Ureter (tissue), 1 donor: ENCODE measurements at regions not wholly inside any gene's neighbourhood (a gene's known extent, or its start where the extent isn't known, plus 50 kb on each side); places are given as distances from the start of the nearest gene placed in this dataset.
A peak's percentile ranks its signal among the peaks of the same experiment; 100 is the strongest.
"Not testable (repeated sequence)": the region's sequence is repeated elsewhere in the genome, so short reads cannot be mapped to it uniquely, and the experiment has no call there.

Experiments used
- DNase-seq: peaks from one replicate; pipeline ENCODE4 v3.0.0-alpha.2; 2020; ENCODE audit warnings: low spot score
- donor health status: DM: yes; HTN: yes; CAD: no.

- DNase-seq = no peak
These were observed 72.5 kb downstream of the FAM50B start for GRCh38 chr6:3921663-3922062.

DNA sequence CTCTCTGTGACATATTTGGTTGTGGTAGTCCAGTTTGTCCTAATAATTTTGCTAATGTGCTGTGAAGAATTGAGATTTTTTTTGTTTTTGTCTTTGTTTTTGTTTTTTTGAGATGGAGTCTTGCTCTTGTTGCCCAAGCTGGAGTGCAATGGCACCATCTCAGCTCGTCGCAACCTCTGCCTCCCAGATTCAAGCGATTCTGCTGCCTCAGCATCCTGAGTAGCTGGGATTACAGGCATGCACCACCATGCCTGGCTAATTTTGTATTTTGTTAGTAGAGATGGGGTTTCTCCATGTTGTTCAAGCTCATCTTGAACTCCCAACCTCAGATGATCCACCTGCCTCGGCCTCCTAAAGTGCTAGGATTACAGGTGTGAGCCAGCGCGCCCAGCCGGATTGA lies 73.4 kb downstream of the FAM50B start:
- DNase-seq = not testable (repeated sequence)

GRCh38 chr6:3925223-3926149 lies 76.3 kb downstream of the FAM50B start:
- DNase-seq = peak; percentile 55

- DNase-seq = no peak
These were observed 76.9 kb downstream of the FAM50B start for GRCh38 chr6:3926150-3926482.

DNA sequence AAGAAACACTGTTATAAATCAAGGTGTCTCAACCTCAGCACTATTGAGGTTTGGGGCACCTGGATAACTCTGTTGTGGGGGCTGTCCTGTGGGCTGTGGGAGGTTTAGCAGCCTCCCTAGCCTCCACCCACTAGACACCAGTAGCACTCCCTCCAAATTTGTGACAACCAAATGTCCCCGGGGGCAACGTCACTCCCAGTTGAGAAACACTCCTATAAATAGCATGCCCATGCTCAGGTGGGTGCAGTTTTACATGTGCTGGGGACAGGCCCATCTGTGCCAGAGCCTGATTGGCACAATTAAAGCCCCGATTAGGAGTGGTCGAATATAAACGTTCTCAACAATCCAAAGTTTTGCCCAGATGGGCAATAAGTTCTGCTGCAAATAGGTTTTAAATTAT lies 78.9 kb downstream of the FAM50B start:
- no peak for DNase-seq

DNA sequence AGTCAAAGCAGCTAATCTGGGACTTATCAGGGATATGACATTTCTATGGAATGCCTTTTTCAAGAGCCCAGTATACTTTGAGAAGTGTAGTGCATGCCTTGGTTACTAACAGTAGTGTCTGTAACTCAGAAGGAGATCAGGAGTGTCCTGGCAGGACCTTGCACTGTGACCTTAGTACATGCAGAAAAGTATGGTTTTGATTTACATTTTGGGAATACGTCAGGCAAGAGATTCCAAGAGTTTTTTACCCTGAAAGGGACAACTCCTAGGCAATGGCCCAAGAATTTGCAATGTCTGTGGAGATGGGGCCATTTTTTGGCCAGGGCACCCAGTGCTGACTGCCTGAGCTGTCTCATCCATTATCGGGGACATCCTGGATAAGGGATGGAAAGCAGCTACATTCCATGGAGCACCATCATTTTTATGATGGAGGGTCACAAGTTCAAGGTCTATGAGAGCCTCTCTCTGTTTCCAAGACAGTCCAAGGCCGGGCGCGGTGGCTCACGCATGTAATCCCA lies 80.2 kb downstream of the FAM50B start:
- no peak for DNase-seq

GRCh38 chr6:3937438-3937837 lies 88.3 kb downstream of the FAM50B start:
- no peak for DNase-seq

DNA sequence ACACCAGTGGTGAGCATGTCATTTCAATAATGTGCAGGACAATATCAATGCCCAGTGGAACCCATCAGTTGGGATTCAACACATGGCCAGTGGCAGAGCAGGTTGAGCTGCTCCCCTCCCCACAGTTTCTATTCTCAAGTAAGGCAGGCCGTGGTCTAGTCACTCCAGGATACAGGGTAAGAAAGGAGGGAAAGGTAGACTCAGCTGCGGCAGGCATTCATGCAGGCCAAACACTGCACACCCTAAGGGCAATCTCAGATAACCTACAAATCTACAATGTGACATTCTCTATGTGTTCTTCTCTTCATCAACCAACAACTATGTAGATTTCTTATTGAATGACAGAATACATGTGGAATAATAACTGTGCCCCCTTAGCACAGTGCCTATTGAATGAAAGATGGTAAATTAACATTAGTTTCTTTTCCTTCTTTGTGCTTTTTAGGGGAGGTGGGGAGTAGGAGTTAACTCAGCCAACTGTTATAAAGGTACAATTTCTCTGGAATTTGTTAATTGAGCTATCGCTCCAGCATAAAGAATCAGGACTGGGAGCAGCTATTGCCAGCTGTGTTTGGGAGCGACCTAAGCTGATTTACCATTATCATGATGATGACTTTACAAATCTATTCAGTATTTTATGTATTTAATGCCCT lies 89.7 kb downstream of the FAM50B start:
- DNase-seq = no peak

DNA sequence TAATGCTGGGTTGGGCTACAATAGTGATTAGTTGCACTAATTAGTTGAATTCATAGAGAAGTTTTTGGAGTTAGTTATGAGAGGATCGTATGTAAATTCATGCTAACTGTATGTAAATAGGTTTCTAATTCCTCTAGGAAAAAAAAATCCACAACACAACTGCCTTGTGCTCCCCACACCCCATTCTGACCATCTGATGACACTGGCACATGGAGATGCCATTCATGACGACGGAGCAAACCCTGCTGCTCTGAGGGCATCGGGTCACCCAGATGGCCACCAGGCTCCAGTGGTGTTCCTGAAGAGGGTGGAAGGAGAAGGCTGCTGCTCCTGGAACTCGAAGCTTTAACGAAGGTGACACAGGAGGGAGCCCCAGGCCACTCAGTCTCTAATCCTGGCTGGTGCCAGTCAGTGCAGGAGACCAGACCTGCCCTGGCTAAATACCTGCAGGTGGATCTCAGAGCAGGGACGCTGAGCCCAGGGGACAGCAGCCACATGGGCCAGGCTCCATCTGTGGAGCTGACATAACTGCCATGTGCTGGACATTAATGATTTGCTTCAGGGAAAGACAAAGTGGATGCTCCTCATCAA lies 90.3 kb downstream of the FAM50B start:
- DNase-seq = no peak

- no peak for DNase-seq
These were observed 90.8 kb downstream of the FAM50B start for GRCh38 chr6:3939964-3940363.

- DNase-seq = no peak
These were observed 91.5 kb downstream of the FAM50B start for GRCh38 chr6:3940703-3941102.

DNA sequence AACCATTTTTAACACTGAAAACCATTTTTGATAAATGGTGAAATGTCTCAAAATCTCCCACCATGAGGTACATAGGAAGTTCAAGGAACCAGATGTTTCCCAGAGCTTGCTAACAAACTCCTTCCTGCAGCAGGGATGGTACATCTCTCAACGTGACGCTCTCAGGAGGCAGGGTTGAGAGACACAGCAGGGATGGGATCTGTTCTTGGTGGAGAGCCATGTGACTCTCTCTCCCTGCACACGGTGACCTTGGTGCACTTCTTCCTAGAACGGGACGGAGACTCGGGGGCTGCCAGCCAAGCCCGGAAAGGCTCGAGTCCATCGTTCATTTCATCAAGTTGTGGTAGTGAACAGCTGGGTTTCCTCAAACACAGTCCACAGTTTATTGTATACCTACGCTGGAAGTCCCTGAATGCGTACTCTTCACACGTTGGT lies 94.2 kb downstream of the FAM50B start:
- peak; percentile 47 for DNase-seq

DNA sequence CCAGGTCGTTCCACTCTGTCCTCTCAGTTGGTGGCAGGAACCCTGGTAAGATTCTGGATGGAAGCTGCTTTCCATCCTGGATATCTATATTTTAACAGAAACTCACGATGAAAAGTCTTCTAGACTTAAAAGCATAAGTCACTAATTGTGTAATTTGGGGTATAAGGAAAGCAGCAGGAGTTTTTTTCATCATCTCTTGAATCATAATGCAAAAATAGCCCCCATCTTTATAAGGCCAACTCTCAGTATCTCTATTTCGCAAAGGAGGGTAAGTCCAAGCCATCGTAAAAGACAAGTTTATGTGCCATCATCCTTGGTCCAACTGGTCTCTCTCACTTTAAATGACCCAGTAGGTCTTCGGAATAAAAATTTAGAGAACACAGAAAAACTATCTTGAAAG lies 95.1 kb downstream of the FAM50B start:
- DNase-seq = no peak

GRCh38 chr6:3946778-3947177 lies 97.6 kb downstream of the FAM50B start:
- no peak for DNase-seq

DNA sequence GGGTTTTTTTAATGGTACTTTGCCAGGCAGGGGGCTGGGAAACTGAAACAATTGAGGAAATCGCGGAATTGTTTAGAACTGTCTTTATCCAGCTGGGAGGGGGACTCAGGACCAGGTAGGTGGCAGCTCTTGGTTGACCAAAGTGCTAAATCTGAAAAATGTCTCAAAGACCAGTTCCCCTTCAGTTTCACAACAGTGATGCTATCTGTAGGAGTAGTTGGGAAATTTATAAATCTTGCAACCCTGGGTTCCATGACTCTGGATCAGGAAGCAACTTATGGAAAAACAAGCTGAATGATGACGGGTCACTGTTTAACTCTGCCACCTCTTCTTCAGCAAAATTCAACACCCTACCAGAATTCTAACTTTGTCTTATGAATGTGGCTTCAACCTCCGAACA lies 99.7 kb downstream of the FAM50B start:
- DNase-seq = no peak

GRCh38 chr6:3949521-3949920 lies 100.3 kb downstream of the FAM50B start:
- DNase-seq = no peak

GRCh38 chr6:3956054-3956453 lies 106.9 kb downstream of the FAM50B start:
- DNase-seq = no peak

DNA sequence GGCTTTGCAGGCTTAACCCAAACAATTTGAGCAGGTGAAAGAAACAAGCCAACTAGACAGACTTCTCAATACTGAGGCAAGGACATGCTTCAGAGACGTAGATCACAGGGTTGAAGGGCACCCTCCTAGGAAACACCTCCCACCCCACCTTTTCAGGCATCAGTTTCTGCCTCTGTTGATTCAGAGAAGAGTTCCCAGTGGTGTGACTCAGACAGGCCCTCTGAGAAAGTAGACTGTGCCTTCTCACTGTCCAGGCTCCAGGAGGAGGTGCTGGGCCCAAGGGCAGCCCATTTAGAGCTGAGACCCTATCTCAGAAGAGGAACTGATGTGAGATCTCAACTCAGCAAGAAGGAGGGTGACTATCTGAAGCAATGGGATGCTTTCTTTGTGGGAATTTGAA lies 108.1 kb downstream of the FAM50B start:
- DNase-seq = no peak

DNA sequence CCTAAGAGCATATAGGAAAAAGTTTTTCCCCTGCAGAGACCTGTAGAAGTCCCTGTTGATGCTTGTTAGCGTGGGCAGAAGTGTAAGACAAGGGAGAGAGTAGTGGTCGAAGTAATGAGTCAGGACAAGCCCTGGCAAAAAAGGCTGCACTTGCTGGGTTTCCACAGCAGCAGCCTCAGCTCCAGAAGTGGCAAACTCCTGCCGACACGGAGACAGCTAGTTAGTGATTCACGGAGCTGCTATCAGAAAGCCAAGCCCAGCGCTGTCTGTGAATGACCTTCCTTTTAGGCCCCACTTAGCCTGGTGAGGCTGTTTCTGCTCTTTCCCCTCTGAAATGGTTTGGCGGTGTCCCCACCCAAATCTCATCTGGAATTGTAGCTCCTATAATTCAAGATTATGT lies 109.1 kb downstream of the FAM50B start:
- DNase-seq = no peak

GRCh38 chr6:3959385-3959784 lies 110.2 kb downstream of the FAM50B start:
- no peak for DNase-seq

DNA sequence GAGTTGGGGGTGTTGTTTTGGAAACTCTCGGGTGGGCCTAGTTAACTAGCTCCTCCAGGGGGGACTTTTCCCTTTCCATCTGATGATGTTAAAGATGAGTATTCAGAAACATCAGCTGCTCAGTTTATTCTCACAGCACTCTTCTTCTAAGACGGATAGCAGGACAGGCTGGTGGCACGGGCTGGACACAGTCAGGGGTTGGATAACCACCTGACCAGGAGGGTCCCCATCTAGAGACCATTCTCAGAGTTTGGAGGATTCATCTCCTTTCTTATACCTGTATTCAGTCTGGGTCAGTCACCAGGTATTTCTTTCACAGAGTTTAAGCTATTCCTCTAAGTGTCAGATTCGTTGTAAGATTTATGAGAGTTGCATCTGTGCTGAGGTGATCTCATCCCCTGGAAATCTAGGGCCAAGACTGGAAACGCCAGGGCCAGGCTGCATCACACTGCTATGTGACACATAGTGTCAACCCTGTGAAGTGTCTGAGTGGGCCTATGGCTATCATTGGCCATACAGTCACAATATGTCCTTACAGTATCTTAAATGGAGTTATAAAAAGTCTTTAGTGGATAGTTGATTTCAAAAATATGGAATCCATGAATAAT lies 111.7 kb downstream of the FAM50B start:
- no peak for DNase-seq

DNA sequence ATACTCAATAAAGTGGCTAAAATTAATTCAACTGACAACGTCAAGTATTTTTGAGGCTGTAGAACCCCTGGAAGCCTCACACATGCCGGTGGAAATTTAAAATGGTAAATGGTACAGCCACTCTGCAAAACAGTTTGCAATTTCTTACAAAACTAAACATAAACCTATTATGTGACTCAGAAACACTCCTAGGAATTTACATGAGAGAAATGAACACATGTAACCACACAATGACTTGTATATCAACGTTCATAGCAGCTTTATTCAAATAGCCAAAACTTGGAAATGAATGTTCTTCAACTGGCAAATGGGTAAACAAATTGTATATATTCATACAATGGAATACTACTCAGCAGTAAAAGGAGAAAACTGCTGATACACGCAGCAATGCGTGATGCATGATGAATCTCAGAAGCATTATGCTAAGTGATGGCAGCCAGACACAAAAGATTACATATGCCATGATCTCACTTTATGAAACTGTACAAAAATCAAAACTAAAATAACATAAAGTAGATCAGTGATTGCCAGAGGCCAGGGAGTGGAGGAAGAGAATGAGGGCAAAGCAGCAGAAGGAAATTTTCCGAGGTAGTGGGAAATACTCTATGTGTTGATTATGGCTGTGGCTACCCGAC lies 112.5 kb downstream of the FAM50B start:
- DNase-seq = no peak
